ENCODE measurements at regions not wholly inside any gene's neighbourhood (a gene's known extent, or its start where the extent isn't known, plus 50 kb on each side); places are given as distances from the start of the nearest gene placed in this dataset.

GRCh38 chr2:17184512-17184911 lies 333.7 kb downstream of the RAD51AP2 start:
- no peak overlapping the region for H3K4me3 ChIP-seq (ENCODE audit: low read depth, low read length)
- no peak for DNase-seq (ENCODE audit: low read depth)

GRCh38 chr2:17182399-17182798 lies 335.8 kb downstream of the RAD51AP2 start:
- no peak overlapping the region for H3K4me3 ChIP-seq (ENCODE audit: low read depth, low read length)
- no peak for DNase-seq (ENCODE audit: low read depth)
- no peak for TF ChIP-seq MYC (IDR thresholded peaks at IDR 0.05; ENCODE audit: low read depth, low read length)
- no peak for TF ChIP-seq POLR2A (IDR thresholded peaks at IDR 0.05; ENCODE audit: extremely low read depth, insufficient read length)
- TF ChIP-seq MAX (IDR thresholded peaks at IDR 0.05; ENCODE audit: low read depth, low read length) = no peak
- no peak for TF ChIP-seq CTCF (IDR thresholded peaks at IDR 0.05; ENCODE audit: low read depth, low read length)

More at GRCh38 chr2:17184512-17184911, 333.7 kb downstream of the RAD51AP2 start:
- no peak for TF ChIP-seq POLR2A (IDR thresholded peaks at IDR 0.05; ENCODE audit: extremely low read depth, insufficient read length)
- no peak for TF ChIP-seq MYC (IDR thresholded peaks at IDR 0.05; ENCODE audit: low read depth, low read length)
- no peak for TF ChIP-seq MAX (IDR thresholded peaks at IDR 0.05; ENCODE audit: low read depth, low read length)
- TF ChIP-seq CTCF (IDR thresholded peaks at IDR 0.05; ENCODE audit: low read depth, low read length) = no peak

- TF ChIP-seq MAX (IDR thresholded peaks at IDR 0.05; ENCODE audit: low read depth, low read length) = no peak
- no peak for TF ChIP-seq CTCF (IDR thresholded peaks at IDR 0.05; ENCODE audit: low read depth, low read length)
- TF ChIP-seq MYC (IDR thresholded peaks at IDR 0.05; ENCODE audit: low read depth, low read length) = no peak
- no peak for DNase-seq (ENCODE audit: low read depth)
- H3K4me3 ChIP-seq (ENCODE audit: low read depth, low read length) = no peak overlapping the region
Observed at GRCh38 chr2:17181051-17181752, 337.0 kb downstream of the RAD51AP2 start.

GRCh38 chr2:17179145-17179808 lies 339.0 kb downstream of the RAD51AP2 start:
- TF ChIP-seq CTCF (IDR thresholded peaks at IDR 0.05; ENCODE audit: low read depth, low read length) (no peak), POLR2A (IDR thresholded peaks at IDR 0.05; ENCODE audit: extremely low read depth, insufficient read length) (no peak), MYC (IDR thresholded peaks at IDR 0.05; ENCODE audit: low read depth, low read length) (no peak), MAX (IDR thresholded peaks at IDR 0.05; ENCODE audit: low read depth, low read length) (no peak)

GRCh38 chr2:17177088-17177487 lies 341.2 kb downstream of the RAD51AP2 start:
- DNase-seq (ENCODE audit: low read depth) = no peak
- no peak for TF ChIP-seq CTCF (IDR thresholded peaks at IDR 0.05; ENCODE audit: low read depth, low read length)
- TF ChIP-seq MAX (IDR thresholded peaks at IDR 0.05; ENCODE audit: low read depth, low read length) = no peak
- no peak for TF ChIP-seq POLR2A (IDR thresholded peaks at IDR 0.05; ENCODE audit: extremely low read depth, insufficient read length)
- TF ChIP-seq MYC (IDR thresholded peaks at IDR 0.05; ENCODE audit: low read depth, low read length) = no peak
- H3K4me3 ChIP-seq (ENCODE audit: low read depth, low read length) = no peak overlapping the region

More at GRCh38 chr2:17179145-17179808, 339.0 kb downstream of the RAD51AP2 start:
- DNase-seq (ENCODE audit: low read depth) = no peak
- H3K4me3 ChIP-seq (ENCODE audit: low read depth, low read length) = no peak overlapping the region
